ENCODE measurements at regions not wholly inside any gene's neighbourhood (a gene's known extent, or its start where the extent isn't known, plus 50 kb on each side); places are given as distances from the start of the nearest gene placed in this dataset.
"Not testable (repeated sequence)": the region's sequence is repeated elsewhere in the genome, so short reads cannot be mapped to it uniquely, and the experiment has no call there.

- Histone ChIP-seq H3K27me3 (ENCODE audit: low read depth) (no peaks in the 10 kb centered on the region), H3K36me3 (replicated peaks) (no peaks in the 10 kb centered on the region), H3K4me1 (peaks cover 8% of the 10 kb centered on the region), H3K4me3 (no peak overlapping the region), H3K9me3 (no peaks in the 10 kb centered on the region)
- in situ Hi-C loops (cut with MboI; ENCODE audit: low sequenced_read_pairs), result no loop called here
- no peak for DNase-seq (ENCODE audit: low spot score in 2 of 2)
These were observed 278.9 kb upstream of the POU1F1 start for GRCh38 chr3:87555290-87555689.

GRCh38 chr3:87553058-87553457 lies 276.7 kb upstream of the POU1F1 start:
- DNase-seq (ENCODE audit: low spot score in 2 of 2), result peak; percentile 13 to 47
- Histone ChIP-seq H3K9me3 (no peaks in the 10 kb centered on the region), H3K4me3 (no peak overlapping the region), H3K27me3 (ENCODE audit: low read depth) (no peaks in the 10 kb centered on the region), H3K4me1 (peaks cover 8% of the 10 kb centered on the region), H3K36me3 (replicated peaks) (no peaks in the 10 kb centered on the region)
- in situ Hi-C loops (cut with MboI; ENCODE audit: low sequenced_read_pairs), result no loop called here

GRCh38 chr3:87550892-87551291 lies 274.5 kb upstream of the POU1F1 start:
- in situ Hi-C loops (cut with MboI; ENCODE audit: low sequenced_read_pairs), result no loop called here
- H3K27me3 ChIP-seq (ENCODE audit: low read depth), result no peaks in the 10 kb centered on the region
- H3K9me3 ChIP-seq, result no peaks in the 10 kb centered on the region

GRCh38 chr3:87549208-87549607 lies 272.8 kb upstream of the POU1F1 start:
- Histone ChIP-seq H3K9me3 (no peaks in the 10 kb centered on the region), H3K4me1 (peaks cover 8% of the 10 kb centered on the region), H3K36me3 (replicated peaks) (no peaks in the 10 kb centered on the region), H3K4me3 (no peak overlapping the region), H3K27me3 (ENCODE audit: low read depth) (no peaks in the 10 kb centered on the region; the same call in 1 of the 2 replicates)
- in situ Hi-C loops (cut with MboI; ENCODE audit: low sequenced_read_pairs), result no loop called here
- no peak for DNase-seq (ENCODE audit: low spot score in 2 of 2)

More at GRCh38 chr3:87550892-87551291, 274.5 kb upstream of the POU1F1 start:
- Histone ChIP-seq H3K36me3 (replicated peaks) (no peaks in the 10 kb centered on the region), H3K4me3 (no peak overlapping the region), H3K4me1 (peaks cover 8% of the 10 kb centered on the region)
- no peak for DNase-seq (ENCODE audit: low spot score in 2 of 2)

GRCh38 chr3:87548271-87548670 lies 271.9 kb upstream of the POU1F1 start:
- Histone ChIP-seq H3K9me3 (no peaks in the 10 kb centered on the region), H3K4me3 (no peak overlapping the region), H3K4me1 (peaks cover 5% of the 10 kb centered on the region), H3K27me3 (ENCODE audit: low read depth) (no peaks in the 10 kb centered on the region; the same call in 1 of the 2 replicates), H3K36me3 (replicated peaks) (no peaks in the 10 kb centered on the region)
- in situ Hi-C loops (cut with MboI; ENCODE audit: low sequenced_read_pairs), result no loop called here
- no peak for DNase-seq (ENCODE audit: low spot score in 2 of 2)

- no peaks in the 10 kb centered on the region for H3K36me3 ChIP-seq (replicated peaks)
- no peaks in the 10 kb centered on the region for H3K9me3 ChIP-seq
- no peak for DNase-seq (ENCODE audit: low spot score in 2 of 2)
- no peaks in the 10 kb centered on the region; the same call in 1 of the 2 replicates for H3K27me3 ChIP-seq (ENCODE audit: low read depth)
- in situ Hi-C loops (cut with MboI; ENCODE audit: low sequenced_read_pairs), result no loop called here
- no peak overlapping the region for H3K4me3 ChIP-seq
- no peaks in the 10 kb centered on the region for H3K4me1 ChIP-seq
These were observed 269.8 kb upstream of the POU1F1 start for GRCh38 chr3:87546216-87546615.

- in situ Hi-C loops (cut with MboI; ENCODE audit: low sequenced_read_pairs); H3K4me3 ChIP-seq; H3K27me3 ChIP-seq (ENCODE audit: low read depth); H3K9me3 ChIP-seq; H3K4me1 ChIP-seq; H3K36me3 ChIP-seq (replicated peaks); DNase-seq (ENCODE audit: low spot score in 2 of 2): not testable (repeated sequence)
These were observed 267.0 kb upstream of the POU1F1 start for GRCh38 chr3:87543408-87543807.

GRCh38 chr3:87541723-87542122 lies 265.3 kb upstream of the POU1F1 start:
- no peaks in the 10 kb centered on the region for H3K9me3 ChIP-seq
- H3K4me3 ChIP-seq, result no peak overlapping the region
- H3K27me3 ChIP-seq (ENCODE audit: low read depth), result peaks cover 2% of the 10 kb centered on the region; the same call in 1 of the 2 replicates
- H3K36me3 ChIP-seq (replicated peaks), result no peaks in the 10 kb centered on the region
- DNase-seq (ENCODE audit: low spot score in 2 of 2), result no peak
- H3K4me1 ChIP-seq, result no peaks in the 10 kb centered on the region
- in situ Hi-C loops (cut with MboI; ENCODE audit: low sequenced_read_pairs), result no loop called here

GRCh38 chr3:87538722-87539121 lies 262.3 kb upstream of the POU1F1 start:
- H3K9me3 ChIP-seq; DNase-seq (ENCODE audit: low spot score in 2 of 2); H3K4me1 ChIP-seq; in situ Hi-C loops (cut with MboI; ENCODE audit: low sequenced_read_pairs); H3K36me3 ChIP-seq (replicated peaks); H3K4me3 ChIP-seq; H3K27me3 ChIP-seq (ENCODE audit: low read depth): not testable (repeated sequence)

- Histone ChIP-seq H3K4me3 (no peak overlapping the region), H3K4me1 (no peaks in the 10 kb centered on the region), H3K36me3 (replicated peaks) (no peaks in the 10 kb centered on the region), H3K27me3 (ENCODE audit: low read depth) (no peaks in the 10 kb centered on the region), H3K9me3 (no peaks in the 10 kb centered on the region)
- in situ Hi-C loops (cut with MboI; ENCODE audit: low sequenced_read_pairs), result no loop called here
- peak in 1 of 2 experiments; percentile 7 for DNase-seq (ENCODE audit: low spot score in 2 of 2)
These were observed 233.0 kb upstream of the POU1F1 start for GRCh38 chr3:87509401-87509800.

- H3K27me3 ChIP-seq (ENCODE audit: low read depth), result no peaks in the 10 kb centered on the region
- H3K9me3 ChIP-seq, result no peaks in the 10 kb centered on the region
- no peaks in the 10 kb centered on the region for H3K36me3 ChIP-seq (replicated peaks)
- H3K4me1 ChIP-seq, result no peaks in the 10 kb centered on the region
- in situ Hi-C loops (cut with MboI; ENCODE audit: low sequenced_read_pairs), result no loop called here
- H3K4me3 ChIP-seq, result no peak overlapping the region
- DNase-seq (ENCODE audit: low spot score in 2 of 2), result no peak
These were observed 232.5 kb upstream of the POU1F1 start for GRCh38 chr3:87508921-87509320.

GRCh38 chr3:87507753-87508152 lies 231.4 kb upstream of the POU1F1 start:
- no peak for DNase-seq (ENCODE audit: low spot score in 2 of 2)
- Histone ChIP-seq H3K9me3 (no peaks in the 10 kb centered on the region), H3K36me3 (replicated peaks) (no peaks in the 10 kb centered on the region), H3K4me3 (no peak overlapping the region), H3K27me3 (ENCODE audit: low read depth) (no peaks in the 10 kb centered on the region), H3K4me1 (no peaks in the 10 kb centered on the region)
- in situ Hi-C loops (cut with MboI; ENCODE audit: low sequenced_read_pairs), result no loop called here

GRCh38 chr3:87503900-87504498 lies 227.6 kb upstream of the POU1F1 start:
- H3K9me3 ChIP-seq, result no peaks in the 10 kb centered on the region
- H3K4me3 ChIP-seq, result no peak overlapping the region
- H3K36me3 ChIP-seq (replicated peaks), result no peaks in the 10 kb centered on the region
- in situ Hi-C loops (cut with MboI; ENCODE audit: low sequenced_read_pairs), result no loop called here
- DNase-seq (ENCODE audit: low spot score in 2 of 2), result peak; percentile 44 to 57
- H3K4me1 ChIP-seq, result no peaks in the 10 kb centered on the region
- no peaks in the 10 kb centered on the region for H3K27me3 ChIP-seq (ENCODE audit: low read depth)

- DNase-seq (ENCODE audit: low spot score in 2 of 2), result no peak
- no peak overlapping the region for H3K4me3 ChIP-seq
- in situ Hi-C loops (cut with MboI; ENCODE audit: low sequenced_read_pairs), result no loop called here
- H3K4me1 ChIP-seq, result no peaks in the 10 kb centered on the region
- no peaks in the 10 kb centered on the region for H3K9me3 ChIP-seq
- peaks cover 3% of the 10 kb centered on the region; the same call in 1 of the 2 replicates for H3K27me3 ChIP-seq (ENCODE audit: low read depth)
- H3K36me3 ChIP-seq (replicated peaks), result no peaks in the 10 kb centered on the region
These were observed 224.7 kb upstream of the POU1F1 start for GRCh38 chr3:87501076-87501475.
